Common myeloid progenitor, CD34-positive (primary cell): ENCODE measurements at regions not wholly inside any gene's neighbourhood (a gene's known extent, or its start where the extent isn't known, plus 50 kb on each side); places are given as distances from the start of the nearest gene placed in this dataset.

Experiments used
- CTCF ChIA-PET: fragments of 350-600 bp; sonication (Branson Sonifier 250); formaldehyde crosslinking; loops from one replicate; lab custom pipeline; 2021; ENCODE audit warnings: antibody characterized with exemption; lab: Charles Lee
- POLR2A ChIA-PET: fragments of 350-600 bp; sonication (Branson Sonifier 250); formaldehyde crosslinking; loops from one replicate; lab custom pipeline; 2021; ENCODE audit warnings: antibody characterized with exemption; lab: Charles Lee
- DNase-seq, 3 donors: peaks; one replicate each; pipeline versions ENCODE4 v3.0.0 to v3.0.0-alpha.2; 2013
- H3K27ac ChIP-seq, 2 experiments: 1 replicate in 1 of 2; 2 replicates in 1 of 2; pipeline ENCODE4 v1.7.0; 2013; ENCODE audit warnings: inconsistent platforms in 2 of 2, low read length in 2 of 2, mild to moderate bottlenecking in 2 of 2, low read depth in 1 of 2, moderate library complexity in 1 of 2; ENCODE audit not compliant: severe bottlenecking in 2 of 2, insufficient read depth in 1 of 2, poor library complexity in 1 of 2
- H3K27me3 ChIP-seq, 5 experiments: replicated peaks in 2 of 5; 1 replicate in 3 of 5; 2 replicates in 2 of 5; pipeline versions ENCODE4 v1.6.1 to v1.7.0; 2013; ENCODE audit warnings: low read length in 4 of 5, mild to moderate bottlenecking in 2 of 5, moderate library complexity in 2 of 5, inconsistent platforms in 1 of 5; ENCODE audit not compliant: insufficient read depth in 5 of 5, control insufficient read depth in 4 of 5
- H3K36me3 ChIP-seq, 4 experiments: 1 replicate in 2 of 4; 2 replicates in 2 of 4; pipeline versions ENCODE4 v1.6.1 to v1.7.0; 2013; ENCODE audit warnings: low read length in 3 of 4, control low read depth in 1 of 4, mild to moderate bottlenecking in 1 of 4; ENCODE audit not compliant: control insufficient read depth in 4 of 4, insufficient read depth in 4 of 4
- H3K4me1 ChIP-seq, 4 experiments: 1 replicate in 3 of 4; 2 replicates in 1 of 4; pipeline versions ENCODE4 v1.6.1 to v1.7.1; 2013; ENCODE audit warnings: low read length in 3 of 4, mild to moderate bottlenecking in 3 of 4, control low read depth in 1 of 4, inconsistent platforms in 1 of 4, moderate library complexity in 1 of 4; ENCODE audit not compliant: control insufficient read depth in 4 of 4, insufficient read depth in 4 of 4; ENCODE audit errors: control extremely low read depth in 1 of 4
- H3K4me3 ChIP-seq, 7 experiments: 1 replicate in 4 of 7; 2 replicates in 3 of 7; pipeline versions ENCODE4 v1.5.1 to v1.7.0; 2013; ENCODE audit warnings: mild to moderate bottlenecking in 7 of 7, low read length in 6 of 7, moderate library complexity in 6 of 7, inconsistent platforms in 2 of 7, low read depth in 2 of 7, control low read depth in 1 of 7; ENCODE audit not compliant: insufficient read depth in 4 of 7, control insufficient read depth in 1 of 7; ENCODE audit errors: extremely low read depth in 1 of 7
- H3K9me3 ChIP-seq, 5 experiments: 1 replicate in 4 of 5; 2 replicates in 1 of 5; pipeline versions ENCODE4 v1.6.1 to v1.7.1; 2013; ENCODE audit warnings: low read length in 4 of 5, mild to moderate bottlenecking in 2 of 5, inconsistent platforms in 1 of 5, low read depth in 1 of 5, moderate library complexity in 1 of 5; ENCODE audit not compliant: control insufficient read depth in 4 of 5, insufficient read depth in 2 of 5; ENCODE audit errors: control extremely low read depth in 1 of 5
- WGBS: methylation state at CpG from one replicate; pipeline ENCODE4 v1.1.5; 2013; ENCODE audit not compliant: insufficient coverage; 5-methylcytosine and 5-hydroxymethylcytosine counted together

DNA sequence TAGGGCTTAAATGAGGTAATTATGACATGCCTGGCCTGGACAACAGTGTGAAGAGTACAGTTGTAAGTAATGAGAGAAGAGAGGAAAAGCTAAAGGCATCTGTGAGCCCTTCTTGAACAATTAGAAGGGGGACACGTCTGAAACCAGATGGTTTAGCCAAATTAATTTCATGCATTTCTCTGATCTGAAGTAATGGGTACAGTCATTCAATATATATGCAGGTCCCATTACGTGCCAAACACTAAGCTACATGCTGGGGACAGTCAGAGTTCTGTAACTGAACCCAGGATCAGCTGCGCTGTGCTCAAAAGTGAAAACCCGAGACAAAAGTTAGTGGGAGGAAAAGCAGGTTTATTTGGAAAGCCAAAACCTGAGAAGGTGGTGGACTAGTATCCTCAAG is 207.2 kb upstream of the TMTC1 start:
- DNase-seq = no peak
- Histone ChIP-seq H3K27me3 (no peaks in the 10 kb centered on the region), H3K36me3 (no peaks in the 10 kb centered on the region), H3K4me3 (no peak overlapping the region), H3K9me3 (no peaks in the 10 kb centered on the region), H3K27ac (no peak overlapping the region), H3K4me1 (no peaks in the 10 kb centered on the region)
- POLR2A ChIA-PET = no interaction called here
- CTCF ChIA-PET = no interaction called here
- 97% methylated on average over 4 of the region's 4 CpGs for whole genome bisulfite sequencing

DNA sequence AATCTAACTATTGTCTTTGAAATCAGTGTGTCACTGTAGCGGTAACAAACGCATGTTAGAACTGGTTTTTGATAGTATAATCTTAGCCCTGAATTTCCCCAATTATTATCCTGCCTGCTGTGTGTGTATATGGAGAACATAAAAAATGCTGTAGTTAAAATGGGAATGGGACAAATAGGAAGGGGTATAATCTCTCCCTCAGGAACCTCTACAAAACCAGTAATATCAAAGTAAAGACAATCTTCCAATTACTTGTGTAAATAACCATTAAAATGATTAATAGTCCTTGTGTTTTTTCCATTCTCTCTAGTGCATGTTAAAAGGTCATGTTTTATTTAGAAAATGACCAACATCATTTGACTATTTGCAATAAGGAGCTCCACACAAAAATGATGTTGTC is 200.1 kb upstream of the TMTC1 start:
- H3K4me3 ChIP-seq = no peak overlapping the region
- ChIA-PET CTCF (no interaction called here), POLR2A (no interaction called here)
- WGBS = no CpG with 5 or more reads among the region's 2 CpGs
- no peak for DNase-seq
- no peaks in the 10 kb centered on the region for H3K4me1 ChIP-seq
- no peak overlapping the region for H3K27ac ChIP-seq
- no peaks in the 10 kb centered on the region for H3K9me3 ChIP-seq
- H3K36me3 ChIP-seq = no peaks in the 10 kb centered on the region
- no peaks in the 10 kb centered on the region for H3K27me3 ChIP-seq

DNA sequence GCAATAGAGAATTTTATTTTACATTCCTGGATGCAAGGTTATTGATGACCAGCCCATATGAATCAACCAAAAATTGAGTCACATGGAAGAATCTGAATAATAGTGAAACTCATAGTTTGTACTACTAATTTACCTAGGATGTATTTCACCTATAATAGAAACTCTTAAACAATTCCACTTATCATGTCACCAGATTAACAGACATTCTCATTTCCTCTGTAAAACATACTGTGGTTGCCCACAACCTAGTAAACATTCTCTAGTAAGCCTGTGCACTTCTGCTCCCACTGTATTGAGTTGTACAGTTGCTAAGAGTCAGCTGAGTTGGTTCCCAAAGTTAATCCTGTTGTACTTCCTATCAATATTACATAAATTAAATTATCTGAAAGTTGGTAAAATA is 196.6 kb upstream of the TMTC1 start:
- no peak for DNase-seq
- CTCF ChIA-PET = no interaction called here
- Histone ChIP-seq H3K27me3 (no peaks in the 10 kb centered on the region), H3K4me1 (no peaks in the 10 kb centered on the region), H3K9me3 (no peaks in the 10 kb centered on the region), H3K27ac (no peak overlapping the region), H3K4me3 (no peak overlapping the region), H3K36me3 (no peaks in the 10 kb centered on the region)
- POLR2A ChIA-PET = no interaction called here

DNA sequence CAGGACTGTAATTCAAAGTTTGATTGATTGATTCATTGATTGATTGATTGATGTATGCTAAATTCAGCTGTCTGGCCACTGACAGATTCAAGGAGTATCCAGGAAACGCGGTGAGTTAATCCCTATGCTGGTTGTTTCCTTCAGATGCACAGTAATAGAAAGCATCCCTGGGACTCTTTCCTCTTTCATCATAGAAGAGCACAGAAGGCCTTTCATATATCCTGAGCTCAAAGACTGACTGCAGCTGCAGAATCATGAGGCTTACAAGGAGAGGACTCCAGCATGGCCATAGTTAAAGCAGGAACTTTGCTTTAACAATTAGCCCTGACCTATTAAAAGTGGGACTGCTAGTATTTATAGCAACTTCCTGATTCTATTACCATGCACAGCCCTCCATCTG is 187.7 kb upstream of the TMTC1 start:
- DNase-seq = no peak
- WGBS = 88% methylated on average over 2 of the region's 2 CpGs
- ChIA-PET CTCF (no interaction called here), POLR2A (no interaction called here)
- H3K4me3 ChIP-seq = no peak overlapping the region
- H3K9me3 ChIP-seq = peaks cover 0 to 3% (median 0%) of the 10 kb centered on the region in 5 experiments
- no peaks in the 10 kb centered on the region for H3K27me3 ChIP-seq
- H3K36me3 ChIP-seq = no peaks in the 10 kb centered on the region
- no peaks in the 10 kb centered on the region for H3K4me1 ChIP-seq
- H3K27ac ChIP-seq = no peak overlapping the region

DNA sequence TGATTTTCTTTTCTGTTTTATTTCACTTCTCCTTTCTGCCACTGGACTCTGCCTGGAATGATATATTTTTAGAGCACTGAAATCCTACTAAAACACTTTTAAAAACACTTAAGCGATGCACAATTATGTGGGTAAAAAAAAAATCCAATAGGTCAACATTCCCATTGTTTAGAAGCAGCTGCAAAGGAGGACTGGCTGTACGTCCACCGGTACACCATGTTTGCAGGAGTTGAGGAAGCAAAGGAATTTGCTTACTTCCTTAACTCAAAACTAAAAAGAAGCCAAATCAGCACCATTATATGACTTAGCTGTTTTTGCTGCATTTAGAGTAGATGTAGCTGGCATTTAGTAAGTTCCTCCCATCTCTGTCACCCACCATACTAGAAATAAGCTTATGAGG is 186.8 kb upstream of the TMTC1 start:
- peaks cover 0 to 3% (median 0%) of the 10 kb centered on the region in 5 experiments for H3K9me3 ChIP-seq
- DNase-seq = no peak
- H3K4me1 ChIP-seq = no peaks in the 10 kb centered on the region
- no peaks in the 10 kb centered on the region for H3K36me3 ChIP-seq
- H3K4me3 ChIP-seq = no peak overlapping the region
- no peak overlapping the region for H3K27ac ChIP-seq
- ChIA-PET POLR2A (no interaction called here), CTCF (no interaction called here)
- no CpG with 5 or more reads among the region's 3 CpGs for WGBS
- H3K27me3 ChIP-seq = no peaks in the 10 kb centered on the region

DNA sequence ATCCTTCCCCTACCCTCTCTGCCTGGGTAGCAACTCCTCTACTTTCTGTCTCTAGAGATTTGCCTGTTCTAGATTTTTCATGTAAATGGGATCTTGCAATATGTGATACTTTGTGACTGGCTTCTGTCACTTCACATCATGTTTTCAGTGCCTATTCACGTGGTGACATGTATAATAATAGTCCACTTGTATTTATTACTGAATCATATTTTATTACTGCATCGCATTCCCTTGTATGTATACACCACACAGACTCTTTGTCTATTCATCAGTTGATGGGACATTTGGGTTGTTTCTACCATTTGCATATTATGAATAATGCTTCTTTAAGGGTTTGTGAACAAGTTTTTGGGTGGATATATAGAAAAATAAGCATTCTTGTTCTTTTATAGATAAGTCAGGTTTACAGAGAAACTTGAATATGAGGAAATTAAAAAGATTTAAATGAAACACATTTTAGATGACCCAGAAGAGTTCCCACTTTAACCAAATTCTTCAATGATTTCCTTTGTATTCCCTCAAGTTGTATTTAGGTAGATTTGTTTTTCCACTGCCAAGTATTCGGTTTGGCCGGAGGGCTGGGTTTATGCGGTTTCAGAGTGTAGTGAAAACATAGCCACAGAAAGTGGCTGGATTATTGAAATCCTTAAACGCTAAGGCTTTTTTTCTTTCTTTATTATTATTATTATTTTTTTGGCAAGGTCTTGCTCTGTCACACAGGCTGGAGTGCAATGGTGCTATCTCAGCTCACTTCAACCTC is 178.7 kb upstream of the TMTC1 start:
- no peaks in the 10 kb centered on the region for H3K36me3 ChIP-seq
- WGBS = no CpG with 5 or more reads among the region's 6 CpGs
- ChIA-PET CTCF (no interaction called here), POLR2A (no interaction called here)
- H3K27ac ChIP-seq = no peak overlapping the region
- no peaks in the 10 kb centered on the region for H3K9me3 ChIP-seq
- no peaks in the 10 kb centered on the region for H3K27me3 ChIP-seq
- H3K4me3 ChIP-seq = no peak overlapping the region
- no peak for DNase-seq
- no peaks in the 10 kb centered on the region for H3K4me1 ChIP-seq

DNA sequence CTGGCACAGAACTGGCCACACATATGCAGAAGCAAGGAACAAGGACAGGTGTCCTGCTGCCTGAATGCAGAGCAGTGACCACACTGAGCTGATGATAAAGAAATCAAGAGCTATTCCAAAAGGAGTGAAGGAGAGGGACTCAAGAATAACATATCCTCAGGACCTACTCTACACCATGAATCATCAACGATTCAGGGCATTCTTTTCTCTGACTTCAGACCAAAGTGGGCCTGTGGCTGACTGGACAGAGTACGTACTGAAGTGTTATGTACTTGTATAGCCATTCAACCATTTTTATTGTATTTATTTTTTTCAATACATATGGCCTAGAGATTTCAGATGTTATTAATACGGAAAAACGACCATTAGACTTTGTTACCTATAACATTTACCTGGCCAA is 177.5 kb upstream of the TMTC1 start:
- Histone ChIP-seq H3K27ac (no peak overlapping the region), H3K4me1 (no peaks in the 10 kb centered on the region), H3K36me3 (no peaks in the 10 kb centered on the region), H3K9me3 (no peaks in the 10 kb centered on the region), H3K4me3 (no peak overlapping the region), H3K27me3 (no peaks in the 10 kb centered on the region)
- CTCF ChIA-PET = no interaction called here
- no peak for DNase-seq
- WGBS = no CpG with 5 or more reads among the region's 4 CpGs
- POLR2A ChIA-PET = no interaction called here
